SK-N-SH (cell line): ENCODE measurements at regions not wholly inside any gene's neighbourhood (a gene's known extent, or its start where the extent isn't known, plus 50 kb on each side); places are given as distances from the start of the nearest gene placed in this dataset.

Source experiments
- CTCF ChIA-PET: fragments of 300-600, 350-600 bp; formaldehyde crosslinking; extraction: SDS; loops from one replicate; lab custom pipeline; 2021; lab: Yijun Ruan, JAX
- POLR2A ChIA-PET: fragments of 350-600 bp; sonication (Branson Sonifier 250); formaldehyde crosslinking; extraction: SDS; loops from one replicate; lab custom pipeline; 2020; ENCODE audit warnings: antibody characterized with exemption, inconsistent platforms; lab: Yijun Ruan, JAX
- DNase-seq: peaks from one replicate; pipeline ENCODE4 v3.0.0; 2012
- H2AFZ ChIP-seq: fragments of 200-600 bp; sonication (generic); 2 replicates; pipeline ENCODE4 v1.8.1; 2016; ENCODE audit warnings: antibody characterized with exemption, mild to moderate bottlenecking, low read depth
- H3F3A ChIP-seq: fragments of 200-600 bp; sonication (generic); replicated peaks from 2 replicates; pipeline ENCODE3; 2016; ENCODE audit warnings: antibody characterized with exemption, mild to moderate bottlenecking; ENCODE audit not compliant: insufficient read depth
- H3K27ac ChIP-seq, 2 experiments: fragments of 200-500 bp in 1 of 2; fragments of 200-600 bp in 1 of 2; sonication (Bioruptor generic) in 1 of 2; sonication (generic), shearing (Covaris generic) in 1 of 2; 2 replicates each; pipeline versions ENCODE4 v1.5.1 to v1.6.1; 2014 to 2016; ENCODE audit warnings: low read depth in 2 of 2, inconsistent platforms in 1 of 2, low read length in 1 of 2, mild to moderate bottlenecking in 1 of 2, mixed read lengths in 1 of 2
- H3K27me3 ChIP-seq: fragments of 200-600 bp; sonication (generic), shearing (Covaris generic); 2 replicates; pipeline ENCODE4 v1.6.1; 2016; ENCODE audit warnings: mixed run types; ENCODE audit not compliant: insufficient read depth
- H3K36me3 ChIP-seq, 2 experiments: fragments of 200-500 bp in 1 of 2; fragments of 200-600 bp in 1 of 2; sonication (Bioruptor generic) in 1 of 2; sonication (generic) in 1 of 2; replicated peaks in 1 of 2; 2 replicates each; pipeline versions ENCODE3 to v1.5.1; 2014 to 2016; ENCODE audit warnings: low read length in 1 of 2, mild to moderate bottlenecking in 1 of 2; ENCODE audit not compliant: insufficient read depth in 2 of 2, control insufficient read depth in 1 of 2
- H3K4me1 ChIP-seq, 2 experiments: fragments of 200-500 bp in 1 of 2; fragments of 200-600 bp in 1 of 2; sonication (Bioruptor generic) in 1 of 2; sonication (generic), shearing (Covaris generic) in 1 of 2; 2 replicates each; pipeline versions ENCODE4 v1.5.1 to v1.6.1; 2014 to 2016; ENCODE audit warnings: low read depth in 1 of 2, low read length in 1 of 2, mixed run types in 1 of 2; ENCODE audit not compliant: insufficient read depth in 2 of 2, control insufficient read depth in 1 of 2
- H3K4me2 ChIP-seq: fragments of 200-600 bp; sonication (generic), shearing (Covaris generic); 2 replicates; pipeline ENCODE4 v1.6.1; 2017; ENCODE audit warnings: mixed run types
- H3K4me3 ChIP-seq, 2 experiments: fragments of 200-500 bp in 1 of 2; fragments of 200-600 bp in 1 of 2; sonication (Bioruptor generic) in 1 of 2; sonication (generic), shearing (Covaris generic) in 1 of 2; 2 replicates each; pipeline versions ENCODE4 v1.5.1 to v1.8.1; 2014 to 2016; ENCODE audit warnings: low read depth in 2 of 2, inconsistent platforms in 1 of 2, low read length in 1 of 2, mild to moderate bottlenecking in 1 of 2, mixed read lengths in 1 of 2, moderate library complexity in 1 of 2
- H3K79me2 ChIP-seq: fragments of 200-600 bp; sonication (generic); 2 replicates; pipeline ENCODE4 v1.8.1; 2017; ENCODE audit warnings: mild to moderate bottlenecking; ENCODE audit not compliant: insufficient read depth
- H3K9ac ChIP-seq: fragments of 200-600 bp; sonication (generic); 2 replicates; pipeline ENCODE4 v1.6.1; 2017; ENCODE audit warnings: mixed run types
- H3K9me2 ChIP-seq: fragments of 200-600 bp; sonication (generic); 2 replicates; pipeline ENCODE4 v1.6.1; 2017; ENCODE audit warnings: mixed run types
- H3K9me3 ChIP-seq: fragments of 200-600 bp; sonication (generic); 2 replicates; pipeline ENCODE4 v1.6.1; 2017; ENCODE audit warnings: mixed run types, mild to moderate bottlenecking, moderate library complexity
- H4K20me1 ChIP-seq: fragments of 200-600 bp; sonication (generic); 2 replicates; pipeline ENCODE4 v1.6.1; 2017; ENCODE audit warnings: mild to moderate bottlenecking, mixed run types; ENCODE audit not compliant: insufficient read depth
- CTCF ChIP-seq: fragments of 200-600 bp; sonication (generic); IDR thresholded peaks from 2 replicates; pipeline ENCODE4 v1.6.1; 2017; ENCODE audit warnings: antibody characterized with exemption, mild to moderate bottlenecking, moderate library complexity
- ELF1 ChIP-seq: IDR thresholded peaks from 2 replicates; pipeline ENCODE4 v1.4.0; 2012
- FOSL2 ChIP-seq: IDR thresholded peaks from 2 replicates; pipeline ENCODE4 v1.4.0; 2012; ENCODE audit warnings: low read depth, mild to moderate bottlenecking, moderate library complexity, borderline replicate concordance
- FOXJ3 ChIP-seq: sonication (generic); formaldehyde crosslinking; IDR thresholded peaks from 2 replicates; pipeline ENCODE4 v1.5.1; 2020; ENCODE audit warnings: mild to moderate bottlenecking, missing genetic modification reagents
- FOXM1 ChIP-seq: IDR thresholded peaks from 2 replicates; pipeline ENCODE4 v1.4.0; 2012; ENCODE audit warnings: low read depth, mild to moderate bottlenecking
- GABPA ChIP-seq: IDR thresholded peaks from 2 replicates; pipeline ENCODE4 v1.4.0; 2012; ENCODE audit warnings: low read depth, mild to moderate bottlenecking
- GATA2 ChIP-seq: sonication (generic); formaldehyde crosslinking; IDR thresholded peaks from 2 replicates; pipeline ENCODE4 v1.5.0; 2020; ENCODE audit warnings: mild to moderate bottlenecking, missing genetic modification reagents
- IRF3 ChIP-seq: fragments of 150-350 bp; IDR thresholded peaks from 2 replicates; pipeline ENCODE4 v1.6.1; 2016; ENCODE audit warnings: mild to moderate bottlenecking, low read depth, low read length
- NFIC ChIP-seq: IDR thresholded peaks from 2 replicates; pipeline ENCODE4 v1.4.0; 2012; ENCODE audit warnings: borderline replicate concordance
- RCOR1 ChIP-seq: fragments of 150-350 bp; IDR thresholded peaks from 2 replicates; pipeline ENCODE4 v1.6.1; 2017; ENCODE audit warnings: antibody characterized with exemption, low read length
- SMC3 ChIP-seq: IDR thresholded peaks from 2 replicates; pipeline ENCODE4 v1.6.1; 2012; ENCODE audit warnings: low read depth, low read length, improper control_type of control experiment
- YY1 ChIP-seq: IDR thresholded peaks from 2 replicates; pipeline ENCODE4 v1.4.0; 2012; ENCODE audit warnings: low read depth, mild to moderate bottlenecking
- WGBS: methylation state at CpG from one replicate; pipeline ENCODE4 v1.1.6; 2017; ENCODE audit warnings: low lambda C conversion rate; 5-methylcytosine and 5-hydroxymethylcytosine counted together

- TF ChIP-seq CTCF = no peak
- no peak for TF ChIP-seq GATA2 (CRISPR knock-in tag)
- no peak for TF ChIP-seq GABPA
- TF ChIP-seq RCOR1 = no peak
These were observed 79.5 kb upstream of the ZNF644 start (continued) for GRCh38 chr1:91101328-91101727.

GRCh38 chr1:91099746-91100621, 78.1 kb upstream of the ZNF644 start:
- ChIA-PET CTCF (no interaction called here), POLR2A (no interaction called here)
- H3K36me3 ChIP-seq = no peaks in the 10 kb centered on the region
- H3K4me3 ChIP-seq = no peak overlapping the region
- no peak for DNase-seq
- no peak overlapping the region for H3K27ac ChIP-seq
- H2AFZ ChIP-seq = no peak overlapping the region
- H3K4me2 ChIP-seq = no peak overlapping the region
- no peaks in the 10 kb centered on the region for H3K79me2 ChIP-seq
- no peaks in the 10 kb centered on the region for H4K20me1 ChIP-seq
- H3K9me2 ChIP-seq = no peaks in the 10 kb centered on the region
- TF ChIP-seq IRF3 (no peak), GATA2 (CRISPR knock-in tag) (no peak), YY1 (no peak), NFIC (no peak), ELF1 (no peak), FOSL2 (no peak), FOXJ3 (no peak), SMC3 (no peak), FOXM1 (no peak)
- no peak overlapping the region for H3K9ac ChIP-seq
- no peaks in the 10 kb centered on the region for H3F3A ChIP-seq
- H3K27me3 ChIP-seq = no peaks in the 10 kb centered on the region
- H3K4me1 ChIP-seq = no peaks in the 10 kb centered on the region
- 31% methylated on average over 6 of the region's 7 CpGs for WGBS
- no peaks in the 10 kb centered on the region for H3K9me3 ChIP-seq
